Chondrocyte (in vitro differentiated cells): ENCODE measurements at regions not wholly inside any gene's neighbourhood (a gene's known extent, or its start where the extent isn't known, plus 50 kb on each side); places are given as distances from the start of the nearest gene placed in this dataset.

Experiments
- DNase-seq: peaks from one replicate; pipeline ENCODE4 v3.0.0; 2021; ENCODE audit warnings: mixed read lengths, low spot score
- H3K27ac Mint-ChIP-seq: one replicate; pipeline ENCODE4 v1.8.0; 2021; ENCODE audit warnings: mild to moderate bottlenecking, moderate library complexity, mixed read lengths; ENCODE audit not compliant: unreplicated experiment
- H3K27me3 Mint-ChIP-seq: 2 replicates; pipeline ENCODE4 v1.8.0; 2021; ENCODE audit warnings: low read depth, mixed read lengths
- H3K36me3 Mint-ChIP-seq: 2 replicates; pipeline ENCODE4 v1.8.0; 2021; ENCODE audit warnings: low read depth, mixed read lengths
- H3K4me1 Mint-ChIP-seq: 2 replicates; pipeline ENCODE4 v1.8.0; 2021; ENCODE audit warnings: low read depth, mild to moderate bottlenecking, mixed read lengths
- H3K4me3 Mint-ChIP-seq: one replicate; pipeline ENCODE4 v1.8.0; 2021; ENCODE audit warnings: mild to moderate bottlenecking, moderate library complexity, mixed read lengths; ENCODE audit not compliant: unreplicated experiment
- H3K9me3 Mint-ChIP-seq: 2 replicates; pipeline ENCODE4 v1.8.0; 2021; ENCODE audit warnings: low read depth, mixed read lengths
- CTCF ChIP-seq: fragments of 200-600 bp; sonication (generic); IDR thresholded peaks from 2 replicates; pipeline ENCODE4 v1.5.0; 2021; ENCODE audit warnings: antibody characterized with exemption, mild to moderate bottlenecking, moderate library complexity

- H3K4me3 Mint-ChIP-seq = no peak overlapping the region
- DNase-seq = no peak
- TF ChIP-seq CTCF = no peak
- H3K36me3 Mint-ChIP-seq = peaks cover 23% of the 10 kb centered on the region
- H3K27me3 Mint-ChIP-seq = no peaks in the 10 kb centered on the region
- no peak overlapping the region for H3K27ac Mint-ChIP-seq
- H3K9me3 Mint-ChIP-seq = no peaks in the 10 kb centered on the region
- peaks cover 5% of the 10 kb centered on the region for H3K4me1 Mint-ChIP-seq
Measured at GRCh38 chr14:95466506-95466905, 49.9 kb downstream of the SYNE3 start.

DNA sequence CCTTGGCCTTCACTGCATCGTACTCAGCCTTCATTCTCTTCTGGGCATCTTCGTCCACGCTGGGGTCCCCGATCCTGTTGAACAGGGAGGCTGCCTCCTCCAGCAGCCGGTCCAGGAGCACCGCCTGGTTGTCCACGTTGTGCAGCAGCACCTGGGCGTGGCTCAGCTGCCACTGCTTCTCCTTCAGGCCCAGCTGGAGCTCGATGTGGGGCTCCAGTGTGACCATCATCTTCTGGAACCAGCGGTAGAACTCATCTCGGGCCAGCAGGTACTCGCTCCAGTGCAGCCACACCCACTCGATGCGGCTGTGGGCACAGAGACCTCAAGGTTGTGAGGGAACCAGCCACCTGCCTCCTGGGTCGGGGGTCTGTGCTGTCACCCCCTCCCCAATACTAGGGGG, 50.5 kb downstream of the SYNE3 start:
- Mint-ChIP-seq H3K4me1 (peaks cover 10% of the 10 kb centered on the region), H3K27ac (no peak overlapping the region), H3K36me3 (peaks cover 21% of the 10 kb centered on the region)

GRCh38 chr14:95465358-95465757, 51.1 kb downstream of the SYNE3 start:
- Mint-ChIP-seq H3K4me1 (peaks cover 16% of the 10 kb centered on the region), H3K27ac (no peak overlapping the region), H3K27me3 (no peaks in the 10 kb centered on the region), H3K36me3 (peaks cover 20% of the 10 kb centered on the region), H3K9me3 (no peaks in the 10 kb centered on the region), H3K4me3 (no peak overlapping the region)
- no peak for DNase-seq
- no peak for TF ChIP-seq CTCF

More for the DNA sequence above, 50.5 kb downstream of the SYNE3 start:
- Mint-ChIP-seq H3K4me3 (no peak overlapping the region), H3K27me3 (no peaks in the 10 kb centered on the region), H3K9me3 (no peaks in the 10 kb centered on the region)
- TF ChIP-seq CTCF = no peak
- DNase-seq = no peak

GRCh38 chr14:95464514-95464913, 51.9 kb downstream of the SYNE3 start:
- no peaks in the 10 kb centered on the region for H3K9me3 Mint-ChIP-seq
- TF ChIP-seq CTCF = no peak
- H3K36me3 Mint-ChIP-seq = peaks cover 15% of the 10 kb centered on the region
- H3K4me1 Mint-ChIP-seq = peaks cover 16% of the 10 kb centered on the region
- no peaks in the 10 kb centered on the region for H3K27me3 Mint-ChIP-seq
- H3K4me3 Mint-ChIP-seq = no peak overlapping the region
- DNase-seq = no peak
- no peak overlapping the region for H3K27ac Mint-ChIP-seq

DNA sequence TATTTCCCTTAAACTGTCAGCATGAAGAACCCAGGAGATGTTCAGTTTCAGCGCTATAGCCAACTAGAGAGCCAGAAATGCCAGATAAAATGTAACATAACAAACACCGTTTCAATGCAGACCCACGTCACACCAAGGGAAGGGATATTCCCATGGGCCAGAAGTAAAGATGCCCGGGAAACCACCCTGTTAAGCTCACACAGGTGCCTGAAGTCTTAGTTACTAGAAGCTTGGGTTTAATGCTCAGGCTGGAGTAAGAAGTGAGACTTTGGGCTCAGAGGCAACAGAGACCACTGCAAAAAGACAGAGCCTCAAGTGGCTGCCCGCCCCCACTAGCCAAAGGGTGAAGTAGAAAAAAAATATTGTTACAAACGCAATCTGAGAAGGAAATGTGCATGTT, 52.3 kb downstream of the SYNE3 start:
- TF ChIP-seq CTCF = no peak
- Mint-ChIP-seq H3K27me3 (no peaks in the 10 kb centered on the region), H3K27ac (no peak overlapping the region), H3K36me3 (peaks cover 15% of the 10 kb centered on the region), H3K9me3 (no peaks in the 10 kb centered on the region), H3K4me1 (peaks cover 16% of the 10 kb centered on the region), H3K4me3 (no peak overlapping the region)
- no peak for DNase-seq
